ENCODE measurements at regions not wholly inside any gene's neighbourhood (a gene's known extent, or its start where the extent isn't known, plus 50 kb on each side); places are given as distances from the start of the nearest gene placed in this dataset.
"Not testable (repeated sequence)": the region's sequence is repeated elsewhere in the genome, so short reads cannot be mapped to it uniquely, and the experiment has no call there.

- H3K4me1 Mint-ChIP-seq (ENCODE audit: low read depth) = no peaks in the 10 kb centered on the region
- DNase-seq = no peak
- no peak overlapping the region for H3K4me3 Mint-ChIP-seq
- H3K27ac Mint-ChIP-seq = no peak overlapping the region
- peaks cover 12% of the 10 kb centered on the region for H3K9me3 Mint-ChIP-seq
- H3K27me3 Mint-ChIP-seq = no peaks in the 10 kb centered on the region
- H3K36me3 Mint-ChIP-seq (ENCODE audit: low read depth) = no peaks in the 10 kb centered on the region
Measured at GRCh38 chr4:28092610-28093009, 1232.0 kb downstream of the STIM2 start.

GRCh38 chr4:28093071-28093470 is 1232.4 kb downstream of the STIM2 start:
- H3K27me3 Mint-ChIP-seq = no peaks in the 10 kb centered on the region
- H3K4me3 Mint-ChIP-seq = no peak overlapping the region
- no peak overlapping the region for H3K27ac Mint-ChIP-seq
- H3K36me3 Mint-ChIP-seq (ENCODE audit: low read depth) = no peaks in the 10 kb centered on the region
- H3K9me3 Mint-ChIP-seq = peaks cover 12% of the 10 kb centered on the region
- H3K4me1 Mint-ChIP-seq (ENCODE audit: low read depth) = no peaks in the 10 kb centered on the region
- no peak for DNase-seq

- no peaks in the 10 kb centered on the region for H3K4me1 Mint-ChIP-seq (ENCODE audit: low read depth)
- no peak overlapping the region for H3K4me3 Mint-ChIP-seq
Measured at GRCh38 chr4:28101583-28101982, 1240.9 kb downstream of the STIM2 start.

GRCh38 chr4:28105271-28105859 is 1244.7 kb downstream of the STIM2 start:
- H3K9me3 Mint-ChIP-seq = peaks cover 4% of the 10 kb centered on the region
- no peaks in the 10 kb centered on the region for H3K36me3 Mint-ChIP-seq (ENCODE audit: low read depth)
- no peaks in the 10 kb centered on the region for H3K4me1 Mint-ChIP-seq (ENCODE audit: low read depth)
- no peak overlapping the region for H3K4me3 Mint-ChIP-seq
- no peak for DNase-seq
- no peaks in the 10 kb centered on the region for H3K27me3 Mint-ChIP-seq
- no peak overlapping the region for H3K27ac Mint-ChIP-seq

More at GRCh38 chr4:28101583-28101982, 1240.9 kb downstream of the STIM2 start:
- no peak overlapping the region for H3K27ac Mint-ChIP-seq
- H3K36me3 Mint-ChIP-seq (ENCODE audit: low read depth) = no peaks in the 10 kb centered on the region
- H3K27me3 Mint-ChIP-seq = no peaks in the 10 kb centered on the region
- H3K9me3 Mint-ChIP-seq = peaks cover 4% of the 10 kb centered on the region
- no peak for DNase-seq

- Mint-ChIP-seq H3K36me3 (ENCODE audit: low read depth) (no peaks in the 10 kb centered on the region), H3K27ac (no peak overlapping the region), H3K4me1 (ENCODE audit: low read depth) (no peaks in the 10 kb centered on the region), H3K4me3 (no peak overlapping the region), H3K27me3 (no peaks in the 10 kb centered on the region), H3K9me3 (peaks cover 4% of the 10 kb centered on the region)
- no peak for DNase-seq
Measured at GRCh38 chr4:28106155-28106554, 1245.5 kb downstream of the STIM2 start.

GRCh38 chr4:28109801-28110200 is 1249.2 kb downstream of the STIM2 start:
- Mint-ChIP-seq H3K4me3 (no peak overlapping the region), H3K27ac (no peak overlapping the region), H3K27me3 (no peaks in the 10 kb centered on the region), H3K36me3 (ENCODE audit: low read depth) (no peaks in the 10 kb centered on the region), H3K9me3 (peaks cover 4% of the 10 kb centered on the region), H3K4me1 (ENCODE audit: low read depth) (no peaks in the 10 kb centered on the region)
- DNase-seq = no peak

GRCh38 chr4:28112691-28113335 is 1252.2 kb downstream of the STIM2 start:
- not testable (repeated sequence) for H3K4me1 Mint-ChIP-seq (ENCODE audit: low read depth)

GRCh38 chr4:28113586-28113985 is 1252.9 kb downstream of the STIM2 start:
- peaks cover 17% of the 10 kb centered on the region for H3K9me3 Mint-ChIP-seq
- not testable (repeated sequence) for H3K36me3 Mint-ChIP-seq (ENCODE audit: low read depth); H3K27me3 Mint-ChIP-seq; DNase-seq; H3K4me3 Mint-ChIP-seq; H3K27ac Mint-ChIP-seq; H3K4me1 Mint-ChIP-seq (ENCODE audit: low read depth)

More at GRCh38 chr4:28112691-28113335, 1252.2 kb downstream of the STIM2 start:
- DNase-seq; H3K36me3 Mint-ChIP-seq (ENCODE audit: low read depth); H3K27ac Mint-ChIP-seq; H3K27me3 Mint-ChIP-seq; H3K4me3 Mint-ChIP-seq; H3K9me3 Mint-ChIP-seq: not testable (repeated sequence)

- not testable (repeated sequence) for H3K4me3 Mint-ChIP-seq; H3K27ac Mint-ChIP-seq; H3K27me3 Mint-ChIP-seq; DNase-seq; H3K36me3 Mint-ChIP-seq (ENCODE audit: low read depth); H3K4me1 Mint-ChIP-seq (ENCODE audit: low read depth)
- peaks cover 24% of the 10 kb centered on the region for H3K9me3 Mint-ChIP-seq
Measured at GRCh38 chr4:28116526-28117083, 1256.0 kb downstream of the STIM2 start.

GRCh38 chr4:28117084-28117682 is 1256.5 kb downstream of the STIM2 start:
- H3K36me3 Mint-ChIP-seq (ENCODE audit: low read depth) = no peaks in the 10 kb centered on the region
- no peak overlapping the region for H3K4me3 Mint-ChIP-seq
- H3K27ac Mint-ChIP-seq = no peak overlapping the region
- no peaks in the 10 kb centered on the region for H3K27me3 Mint-ChIP-seq
- H3K4me1 Mint-ChIP-seq (ENCODE audit: low read depth) = no peaks in the 10 kb centered on the region
- peaks cover 25% of the 10 kb centered on the region for H3K9me3 Mint-ChIP-seq
- DNase-seq = no peak

GRCh38 chr4:28146191-28146590 is 1285.5 kb downstream of the STIM2 start:
- no peak for DNase-seq
- Mint-ChIP-seq H3K27me3 (no peaks in the 10 kb centered on the region), H3K4me3 (no peak overlapping the region), H3K36me3 (ENCODE audit: low read depth) (no peaks in the 10 kb centered on the region), H3K27ac (no peak overlapping the region), H3K4me1 (ENCODE audit: low read depth) (no peaks in the 10 kb centered on the region), H3K9me3 (peaks cover 19% of the 10 kb centered on the region)

- Mint-ChIP-seq H3K9me3 (peaks cover 16% of the 10 kb centered on the region), H3K36me3 (ENCODE audit: low read depth) (no peaks in the 10 kb centered on the region), H3K4me1 (ENCODE audit: low read depth) (no peaks in the 10 kb centered on the region), H3K4me3 (no peak overlapping the region), H3K27me3 (no peaks in the 10 kb centered on the region), H3K27ac (no peak overlapping the region)
- DNase-seq = no peak
Measured at GRCh38 chr4:28148221-28148620, 1287.6 kb downstream of the STIM2 start.

- Mint-ChIP-seq H3K9me3 (peaks cover 10% of the 10 kb centered on the region), H3K4me3 (no peak overlapping the region)
Measured at GRCh38 chr4:28149762-28150161, 1289.1 kb downstream of the STIM2 start.

GRCh38 chr4:28151314-28151713 is 1290.7 kb downstream of the STIM2 start:
- Mint-ChIP-seq H3K36me3 (ENCODE audit: low read depth) (no peaks in the 10 kb centered on the region), H3K4me1 (ENCODE audit: low read depth) (no peaks in the 10 kb centered on the region), H3K27ac (no peak overlapping the region), H3K27me3 (no peaks in the 10 kb centered on the region), H3K9me3 (peaks cover 8% of the 10 kb centered on the region), H3K4me3 (no peak overlapping the region)
- no peak for DNase-seq

More at GRCh38 chr4:28149762-28150161, 1289.1 kb downstream of the STIM2 start:
- DNase-seq = no peak
- Mint-ChIP-seq H3K27ac (no peak overlapping the region), H3K27me3 (no peaks in the 10 kb centered on the region), H3K36me3 (ENCODE audit: low read depth) (no peaks in the 10 kb centered on the region), H3K4me1 (ENCODE audit: low read depth) (no peaks in the 10 kb centered on the region)

- DNase-seq = no peak
- no peaks in the 10 kb centered on the region for H3K36me3 Mint-ChIP-seq (ENCODE audit: low read depth)
- H3K27ac Mint-ChIP-seq = no peak overlapping the region
- H3K4me1 Mint-ChIP-seq (ENCODE audit: low read depth) = no peaks in the 10 kb centered on the region
- peaks cover 6% of the 10 kb centered on the region for H3K9me3 Mint-ChIP-seq
- no peak overlapping the region for H3K4me3 Mint-ChIP-seq
- no peaks in the 10 kb centered on the region for H3K27me3 Mint-ChIP-seq
Measured at GRCh38 chr4:28167411-28167810, 1306.8 kb downstream of the STIM2 start.
